ENCODE measurements at regions not wholly inside any gene's neighbourhood (a gene's known extent, or its start where the extent isn't known, plus 50 kb on each side); places are given as distances from the start of the nearest gene placed in this dataset.

DNA sequence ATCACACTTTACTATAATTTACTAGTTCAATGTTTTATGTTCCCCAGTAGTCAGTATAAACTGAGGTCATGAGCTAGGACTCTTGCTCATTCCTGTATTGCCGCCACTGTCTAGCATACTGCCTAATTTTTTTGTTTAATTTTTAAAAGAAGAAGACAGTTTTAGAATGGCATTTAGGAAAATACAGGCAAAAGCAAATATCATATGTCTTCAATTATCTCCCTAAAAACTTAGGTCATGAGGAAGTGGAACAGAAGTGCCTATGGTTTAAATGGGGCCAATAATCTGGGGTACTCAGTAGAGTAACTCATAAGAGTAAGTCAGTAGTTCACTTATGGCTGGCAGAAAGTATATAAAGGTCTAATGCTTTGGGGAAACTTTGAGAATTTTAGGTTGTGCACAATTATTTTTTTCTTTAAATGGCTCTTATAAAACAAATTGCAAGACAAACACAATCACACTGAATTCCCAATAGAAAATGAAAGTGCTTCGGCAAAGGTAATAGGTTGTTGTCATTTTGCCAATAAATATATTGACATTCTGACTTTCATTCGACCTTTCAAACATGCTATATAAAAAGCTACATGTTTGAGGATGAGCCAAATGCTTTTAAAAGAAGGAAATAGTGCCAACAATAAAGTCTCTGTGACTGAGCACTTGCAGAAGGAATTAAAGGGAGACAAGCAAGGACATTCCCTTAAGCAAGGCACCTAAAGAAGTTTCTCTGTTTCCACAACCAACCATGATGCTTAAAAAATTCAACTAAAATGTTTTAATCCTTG lies 390.1 kb downstream of the PDGFC start:
- H3K4me3 ChIP-seq (replicated peaks in 1 of 2; ENCODE audit: low read depth in 2 of 2, low read length in 2 of 2), result no peak overlapping the region
- DNase-seq (ENCODE audit: low read depth in 2 of 2), result no peak
- TF ChIP-seq, protein P1, sequence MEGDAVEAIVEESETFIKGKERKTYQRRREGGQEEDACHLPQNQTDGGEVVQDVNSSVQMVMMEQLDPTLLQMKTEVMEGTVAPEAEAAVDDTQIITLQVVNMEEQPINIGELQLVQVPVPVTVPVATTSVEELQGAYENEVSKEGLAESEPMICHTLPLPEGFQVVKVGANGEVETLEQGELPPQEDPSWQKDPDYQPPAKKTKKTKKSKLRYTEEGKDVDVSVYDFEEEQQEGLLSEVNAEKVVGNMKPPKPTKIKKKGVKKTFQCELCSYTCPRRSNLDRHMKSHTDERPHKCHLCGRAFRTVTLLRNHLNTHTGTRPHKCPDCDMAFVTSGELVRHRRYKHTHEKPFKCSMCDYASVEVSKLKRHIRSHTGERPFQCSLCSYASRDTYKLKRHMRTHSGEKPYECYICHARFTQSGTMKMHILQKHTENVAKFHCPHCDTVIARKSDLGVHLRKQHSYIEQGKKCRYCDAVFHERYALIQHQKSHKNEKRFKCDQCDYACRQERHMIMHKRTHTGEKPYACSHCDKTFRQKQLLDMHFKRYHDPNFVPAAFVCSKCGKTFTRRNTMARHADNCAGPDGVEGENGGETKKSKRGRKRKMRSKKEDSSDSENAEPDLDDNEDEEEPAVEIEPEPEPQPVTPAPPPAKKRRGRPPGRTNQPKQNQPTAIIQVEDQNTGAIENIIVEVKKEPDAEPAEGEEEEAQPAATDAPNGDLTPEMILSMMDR (IDR thresholded peaks at IDR 0.05; ENCODE audit: low read depth, low read length), result no peak

DNA sequence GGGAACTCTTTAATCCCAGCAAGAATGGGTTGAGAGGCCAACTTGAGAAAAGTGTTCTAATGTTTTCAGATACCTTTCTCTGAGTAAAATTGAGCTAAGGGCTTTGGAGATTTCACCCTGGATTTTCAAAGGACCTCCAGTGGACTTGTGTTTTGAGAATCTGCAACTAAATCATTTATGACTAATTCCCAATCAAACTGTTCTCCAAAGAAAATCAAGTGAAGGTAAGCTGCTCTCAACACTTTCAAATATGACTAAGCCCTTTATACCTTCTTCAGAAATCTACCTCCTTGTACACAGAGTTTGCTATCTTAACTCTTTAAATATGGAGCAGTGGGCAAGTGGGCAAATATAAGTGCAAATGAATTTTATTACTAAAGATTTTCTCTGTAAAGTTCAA lies 392.9 kb downstream of the PDGFC start:
- DNase-seq (ENCODE audit: low read depth in 2 of 2), result no peak
- TF ChIP-seq, protein P1 (IDR thresholded peaks at IDR 0.05; ENCODE audit: low read depth, low read length), result no peak
- no peak overlapping the region for H3K4me3 ChIP-seq (replicated peaks in 1 of 2; ENCODE audit: low read depth in 2 of 2, low read length in 2 of 2)

DNA sequence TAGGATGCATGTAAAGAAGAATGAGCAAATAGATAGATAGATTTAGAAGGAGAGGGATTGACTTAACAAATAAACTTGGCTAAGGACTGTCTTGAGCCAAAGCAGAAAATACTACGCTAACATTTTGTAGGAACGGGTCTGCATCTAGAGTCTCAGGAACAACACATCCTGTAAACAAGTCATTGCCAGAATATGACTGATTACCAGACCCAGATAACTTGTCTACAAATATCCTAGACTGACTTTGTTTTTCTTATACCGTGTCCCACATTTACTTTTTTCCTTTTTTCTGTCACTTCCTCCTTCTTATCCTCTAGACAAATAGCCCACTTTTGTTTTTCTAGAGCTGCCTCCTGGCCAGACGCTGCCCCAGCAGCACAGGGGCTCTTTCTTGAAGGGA lies 393.6 kb downstream of the PDGFC start:
- DNase-seq (ENCODE audit: low read depth in 2 of 2), result peak in 1 of 2 donors; percentile 47
- TF ChIP-seq, protein P1 (IDR thresholded peaks at IDR 0.05; ENCODE audit: low read depth, low read length), result no peak
- no peak overlapping the region for H3K4me3 ChIP-seq (replicated peaks in 1 of 2; ENCODE audit: low read depth in 2 of 2, low read length in 2 of 2)

DNA sequence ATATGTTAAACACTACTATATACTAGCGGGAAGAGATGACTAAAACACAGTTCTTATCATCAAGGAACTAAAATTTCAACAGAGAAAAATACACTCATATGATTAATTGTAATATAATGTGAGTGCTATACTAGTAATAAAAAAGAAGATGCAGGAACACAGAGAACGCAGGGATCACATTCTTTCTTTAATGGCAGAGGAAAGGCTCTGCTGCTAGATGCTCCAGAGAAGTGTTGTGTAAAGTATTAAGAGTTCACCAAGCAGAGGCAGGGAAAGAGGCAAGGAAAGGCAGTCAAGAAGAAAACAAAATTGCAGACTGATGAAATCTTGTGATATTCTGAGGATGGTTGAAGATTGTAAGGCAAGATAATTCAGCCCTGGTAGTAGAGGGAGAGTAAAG lies 394.7 kb downstream of the PDGFC start:
- no peak overlapping the region for H3K4me3 ChIP-seq (replicated peaks in 1 of 2; ENCODE audit: low read depth in 2 of 2, low read length in 2 of 2)
- DNase-seq (ENCODE audit: low read depth in 2 of 2), result peak; percentile 28 to 33
- TF ChIP-seq, protein P1 (IDR thresholded peaks at IDR 0.05; ENCODE audit: low read depth, low read length), result no peak

DNA sequence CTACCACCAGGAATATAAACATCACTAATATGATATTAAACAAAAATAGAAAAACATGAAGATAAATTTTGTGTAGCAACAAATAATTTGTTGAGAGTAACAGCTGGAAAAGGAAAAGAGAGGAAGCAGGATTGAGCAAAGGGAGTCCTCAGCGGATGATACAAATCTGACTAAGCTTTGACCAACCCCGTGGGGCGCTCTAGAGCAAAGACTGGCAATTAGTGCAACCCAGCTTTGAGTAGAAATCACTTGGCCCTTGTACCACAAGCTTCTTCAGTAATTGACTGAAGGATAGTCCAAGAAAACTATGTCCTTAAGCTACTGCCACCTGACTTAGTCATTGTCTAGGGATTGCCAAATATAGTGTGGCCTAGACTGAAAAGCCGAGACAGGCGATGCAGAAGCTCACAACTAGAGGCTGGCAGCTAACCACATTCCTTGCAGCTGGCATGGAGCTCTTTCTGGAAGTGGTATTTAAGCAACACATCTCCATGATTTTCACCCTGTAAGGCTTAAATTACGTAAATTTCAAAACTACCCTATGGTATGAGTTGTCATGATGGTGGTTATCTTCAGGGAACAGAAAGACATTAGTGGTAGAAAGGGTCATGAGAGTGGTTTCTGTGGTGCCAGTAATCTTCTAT lies 396.0 kb downstream of the PDGFC start:
- no peak overlapping the region for H3K4me3 ChIP-seq (replicated peaks in 1 of 2; ENCODE audit: low read depth in 2 of 2, low read length in 2 of 2)
- TF ChIP-seq, protein P1 (IDR thresholded peaks at IDR 0.05; ENCODE audit: low read depth, low read length), result no peak
- DNase-seq (ENCODE audit: low read depth in 2 of 2), result peak; percentile 62 to 73

DNA sequence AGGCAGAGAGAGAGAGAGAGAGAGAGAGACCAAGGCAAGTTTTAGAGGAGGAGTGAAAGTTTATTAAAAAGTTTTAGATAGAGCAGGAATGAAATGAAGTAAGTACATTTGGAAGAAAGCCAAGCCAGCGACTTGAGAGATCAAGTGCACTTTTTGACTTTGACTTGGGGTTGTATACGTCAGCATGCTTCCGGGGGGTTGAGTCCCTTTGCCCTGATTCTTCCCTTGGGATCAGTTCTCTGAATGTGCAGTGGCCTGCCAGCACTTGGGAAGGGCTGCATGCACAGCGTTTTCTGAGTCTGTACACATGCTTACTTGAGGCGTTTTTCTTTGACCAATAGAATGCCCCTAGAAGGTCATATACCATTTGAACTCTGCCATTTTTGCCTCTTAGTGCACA lies 400.5 kb downstream of the PDGFC start:
- TF ChIP-seq, protein P1 (IDR thresholded peaks at IDR 0.05; ENCODE audit: low read depth, low read length), result no peak
- peak; percentile 40 to 41 for DNase-seq (ENCODE audit: low read depth in 2 of 2)
- H3K4me3 ChIP-seq (replicated peaks in 1 of 2; ENCODE audit: low read depth in 2 of 2, low read length in 2 of 2), result no peak overlapping the region
